HG02642 (cell line): ENCODE measurements at regions not wholly inside any gene's neighbourhood (a gene's known extent, or its start where the extent isn't known, plus 50 kb on each side); places are given as distances from the start of the nearest gene placed in this dataset.
"Not testable (repeated sequence)": the region's sequence is repeated elsewhere in the genome, so short reads cannot be mapped to it uniquely, and the experiment has no call there.

Experiments used
- ATAC-seq: cut with Tn5 transposase; IDR thresholded peaks from one replicate; pipeline ENCODE4 v1.9.1; 2021; ENCODE audit warnings: mild to moderate bottlenecking; ENCODE audit not compliant: unreplicated experiment, poor library complexity

DNA sequence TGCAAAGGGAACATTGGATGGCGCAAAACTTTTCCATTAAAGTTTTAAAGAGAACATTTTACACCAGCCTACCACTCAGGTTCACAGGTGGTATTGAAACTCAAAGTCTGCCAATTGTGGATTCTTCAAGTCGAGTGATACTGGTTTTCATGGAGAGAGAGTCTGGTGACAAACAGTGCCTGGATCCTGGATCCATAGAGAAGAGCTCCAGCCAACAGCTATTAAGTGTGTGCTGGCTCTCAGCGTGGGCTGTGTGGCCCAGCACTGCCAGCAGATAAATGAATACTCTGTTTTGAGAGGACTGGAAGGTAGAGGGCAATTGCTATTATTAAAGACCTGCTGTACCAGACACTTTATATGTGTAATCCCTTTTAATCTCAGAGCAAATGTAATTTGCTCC is 118.9 kb upstream of the SYT6 start:
- no peak for ATAC-seq

DNA sequence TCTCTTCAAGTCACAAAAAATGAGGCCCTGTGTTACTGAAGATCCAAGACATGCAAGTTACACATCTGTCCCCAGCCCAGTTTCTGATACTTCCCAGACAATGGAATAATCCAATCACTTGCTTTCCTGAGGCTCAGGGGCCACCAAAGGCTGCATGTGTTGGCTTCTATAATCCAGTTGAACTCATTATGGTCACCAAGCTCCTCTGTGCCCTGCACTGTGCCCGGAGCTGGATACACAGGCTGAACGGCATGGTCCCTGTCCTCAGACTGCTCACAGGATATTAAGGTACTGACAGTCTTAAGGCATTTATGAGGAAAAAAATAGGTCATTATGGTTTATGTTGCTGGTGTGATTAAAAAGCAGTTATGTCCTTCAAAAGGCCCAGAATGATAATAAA is 117.0 kb upstream of the SYT6 start:
- no peak for ATAC-seq

DNA sequence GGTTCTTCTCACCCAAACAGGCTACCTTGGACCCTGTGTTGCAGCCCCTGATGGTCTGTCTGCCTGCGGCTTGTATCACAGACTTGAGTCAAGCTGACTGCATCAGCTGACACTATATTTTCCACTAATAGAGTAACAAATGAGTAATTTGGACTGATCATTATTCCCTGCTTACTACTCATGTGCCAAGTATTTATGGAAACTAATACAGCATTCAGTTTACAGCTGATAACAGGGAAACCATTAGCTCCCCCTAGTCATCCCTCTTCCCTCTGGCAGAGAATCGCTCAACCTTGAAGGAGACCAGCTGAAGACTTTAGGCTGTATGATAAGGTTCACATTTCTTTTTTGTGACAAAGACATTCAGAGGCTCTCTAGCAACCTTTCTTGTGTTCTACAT is 116.6 kb upstream of the SYT6 start:
- no peak for ATAC-seq

DNA sequence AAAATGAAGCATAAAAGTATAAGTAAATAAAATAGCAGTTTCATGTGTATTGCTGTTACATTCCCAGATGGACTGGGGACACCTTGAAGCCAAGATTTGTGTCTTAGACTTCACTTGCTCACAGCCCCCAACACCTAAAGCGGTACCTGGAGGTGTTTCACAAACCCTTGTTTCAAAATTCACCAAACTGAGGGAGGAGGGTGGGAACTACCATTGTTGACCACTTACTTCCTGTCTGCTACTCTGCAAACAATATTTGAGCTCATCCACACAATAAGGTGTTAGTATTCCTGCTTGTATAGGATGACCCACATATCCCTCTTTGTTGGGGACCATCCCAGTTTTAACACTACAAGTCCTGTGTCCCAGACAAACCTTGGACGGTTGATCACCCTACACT is 115.9 kb upstream of the SYT6 start:
- no peak for ATAC-seq

DNA sequence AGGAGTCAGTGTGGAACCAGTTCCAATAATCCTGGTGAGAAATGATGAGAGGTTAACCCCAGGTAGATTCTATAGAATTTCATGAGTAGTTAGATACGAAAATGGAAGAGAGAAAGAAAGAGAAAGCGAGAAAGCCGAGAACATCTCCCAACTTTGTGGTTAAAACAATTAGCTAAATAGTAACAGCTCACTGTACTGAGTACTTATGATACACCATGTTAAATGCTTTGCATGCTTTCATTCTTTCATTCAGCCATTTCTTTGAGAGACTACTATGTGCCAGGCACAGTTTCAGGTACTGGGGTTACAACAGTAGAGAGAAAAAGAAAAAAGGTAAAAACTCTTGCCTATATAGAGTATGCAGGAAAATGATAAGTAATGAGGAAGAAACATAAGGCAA is 109.7 kb upstream of the SYT6 start:
- peak; percentile 91 for ATAC-seq

DNA sequence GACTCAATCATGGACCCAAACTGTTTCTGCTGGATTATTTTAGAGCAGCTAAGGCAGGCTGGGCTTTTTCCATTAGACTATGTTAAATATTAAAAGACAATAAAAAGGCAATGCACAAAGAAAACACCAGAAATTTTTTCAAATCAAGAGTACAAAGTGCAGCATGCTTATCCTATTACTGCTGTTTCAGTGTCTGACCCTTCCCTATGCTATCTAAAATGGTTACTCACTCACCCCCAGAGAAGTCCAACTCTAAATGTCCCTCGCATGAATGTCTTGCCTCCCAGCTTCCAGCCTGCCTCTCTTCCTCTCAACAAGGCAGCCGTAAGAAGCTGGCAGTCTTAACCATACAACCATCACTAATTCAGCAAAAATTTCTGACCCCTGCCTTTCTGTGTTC is 108.7 kb upstream of the SYT6 start:
- no peak for ATAC-seq

DNA sequence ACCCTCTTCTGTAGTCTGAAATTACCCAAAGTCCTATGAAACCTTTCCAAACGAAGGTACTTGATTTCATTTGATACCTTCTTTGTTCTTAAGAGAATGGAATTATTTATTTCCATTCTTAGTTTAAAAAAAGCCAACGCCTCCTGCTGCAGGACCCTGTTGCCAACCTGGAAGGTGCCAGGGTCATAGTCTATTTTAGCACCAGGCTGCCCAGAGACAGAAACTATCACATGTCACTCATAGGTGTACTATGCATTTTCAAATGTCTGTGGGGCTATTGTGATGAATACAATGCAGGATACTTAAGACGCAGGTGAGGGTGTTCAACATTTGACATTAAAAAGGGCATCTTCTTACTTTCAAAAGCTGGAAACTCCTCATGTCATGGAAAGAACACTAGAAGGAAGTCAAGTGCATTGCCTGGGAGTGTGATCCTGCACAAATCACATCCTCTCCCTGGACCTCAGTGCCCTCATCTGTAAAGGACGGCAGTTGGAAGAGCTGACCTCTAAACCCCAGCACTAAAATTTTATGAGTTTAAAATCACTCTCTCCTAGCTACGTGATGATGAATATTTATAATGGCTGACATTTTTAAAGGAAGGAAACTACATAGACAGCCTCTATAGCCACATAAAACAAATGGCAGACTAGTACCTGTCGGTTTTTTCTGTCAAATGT is 107.3 kb upstream of the SYT6 start:
- ATAC-seq: no peak

DNA sequence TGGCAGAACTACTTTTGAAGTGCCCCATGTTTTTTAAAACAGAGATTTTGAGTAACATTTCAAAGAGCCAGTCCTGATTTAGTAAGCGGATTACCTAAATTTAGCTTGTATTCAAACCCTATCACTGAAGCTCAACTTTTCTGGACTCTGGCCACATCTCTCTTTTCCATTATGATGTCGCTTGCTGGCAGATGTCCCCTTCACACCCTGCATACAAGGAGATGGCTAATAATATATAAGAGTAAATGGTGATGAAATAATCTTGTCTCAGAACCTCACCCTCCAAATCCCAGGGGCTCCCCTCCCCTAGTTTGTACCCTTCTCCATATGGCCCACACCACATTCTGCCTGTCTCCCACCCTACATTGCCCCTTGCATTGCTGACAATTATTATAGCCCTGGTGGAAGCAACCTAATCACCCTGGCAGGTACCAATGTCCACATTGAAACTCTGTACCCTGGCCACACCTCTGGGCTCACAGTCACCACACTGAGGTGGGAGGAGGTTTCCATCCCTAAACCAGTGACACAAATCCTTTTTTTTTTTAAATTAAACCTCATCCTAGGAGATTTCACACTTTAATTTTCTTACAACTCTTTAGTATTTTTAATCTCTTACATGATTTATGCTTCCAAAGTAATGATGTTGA is 106.0 kb upstream of the SYT6 start:
- no peak for ATAC-seq

DNA sequence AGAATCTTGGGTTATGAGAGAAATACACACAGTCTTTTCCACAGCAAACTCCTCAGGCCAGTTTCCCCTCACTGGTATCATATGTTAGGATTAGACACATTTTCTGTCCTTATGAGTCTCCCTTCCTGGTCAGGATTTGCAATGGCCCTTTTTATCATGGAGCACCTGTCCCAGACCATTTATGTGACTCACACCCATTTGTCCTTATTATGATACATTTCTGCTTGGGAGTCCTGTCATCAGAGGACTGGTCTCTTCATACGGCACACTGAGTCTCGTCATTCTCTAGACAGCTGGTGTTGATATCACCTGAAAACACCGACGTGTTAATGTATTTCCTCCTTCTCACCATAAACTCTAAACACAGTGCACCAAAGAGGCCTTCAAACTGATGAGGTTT is 105.0 kb upstream of the SYT6 start:
- no peak for ATAC-seq

DNA sequence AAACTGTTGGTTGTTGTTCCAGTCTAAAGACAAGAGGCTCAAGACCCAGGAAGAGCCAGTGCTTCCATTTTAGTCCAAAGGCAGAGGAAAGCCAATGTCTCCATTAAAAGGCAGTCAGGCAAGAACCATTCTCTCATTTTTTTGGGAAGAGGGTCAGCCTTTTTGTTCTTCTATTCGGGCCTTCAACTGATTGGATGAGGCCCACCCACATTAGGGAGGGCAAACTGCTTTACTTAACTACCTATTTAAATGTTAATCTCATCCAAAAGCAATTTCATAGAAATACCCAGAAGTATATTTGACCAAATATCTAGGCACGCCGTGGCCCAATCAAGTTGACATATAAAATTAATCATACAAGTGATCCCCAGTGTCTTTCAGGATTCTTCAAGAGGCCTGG is 104.4 kb upstream of the SYT6 start:
- no peak for ATAC-seq

DNA sequence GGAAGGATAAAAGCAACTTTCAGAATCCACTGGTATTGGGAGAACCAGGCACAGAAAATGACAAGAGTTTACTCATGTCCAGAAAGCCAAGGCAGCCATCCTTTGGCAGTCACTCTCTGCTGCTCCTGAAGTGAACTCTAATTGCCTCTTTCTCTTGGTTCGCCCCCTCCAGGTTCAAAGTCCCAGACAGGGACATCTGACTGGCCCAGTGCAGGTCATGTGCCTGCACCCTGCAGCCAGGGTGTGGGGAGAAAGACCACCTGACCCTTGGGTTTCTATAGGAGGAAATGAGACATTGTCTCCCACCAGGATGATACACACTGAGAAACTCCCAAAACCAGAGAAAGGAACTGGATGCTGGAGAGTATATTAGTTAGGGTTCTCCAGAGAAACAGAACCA is 103.9 kb upstream of the SYT6 start:
- ATAC-seq: no peak

DNA sequence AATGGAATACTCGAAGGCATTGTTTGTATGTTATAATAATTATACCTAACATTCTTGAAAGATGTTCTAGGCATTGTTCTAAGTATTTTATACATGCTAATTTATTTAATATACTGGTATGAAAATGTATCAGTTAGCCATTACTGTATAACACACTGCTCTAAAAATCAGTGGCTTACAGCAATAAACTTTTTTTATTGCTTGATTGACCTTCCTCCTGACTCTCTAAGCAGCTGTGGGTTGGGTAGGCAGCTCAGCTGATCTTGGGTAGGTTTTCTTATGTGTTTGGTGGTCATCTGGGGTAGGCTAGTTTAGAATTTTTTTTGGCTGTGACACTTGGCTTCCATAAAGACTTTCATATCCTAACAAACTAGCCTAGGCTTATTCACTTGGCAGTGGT is 100.2 kb upstream of the SYT6 start:
- no peak for ATAC-seq

DNA sequence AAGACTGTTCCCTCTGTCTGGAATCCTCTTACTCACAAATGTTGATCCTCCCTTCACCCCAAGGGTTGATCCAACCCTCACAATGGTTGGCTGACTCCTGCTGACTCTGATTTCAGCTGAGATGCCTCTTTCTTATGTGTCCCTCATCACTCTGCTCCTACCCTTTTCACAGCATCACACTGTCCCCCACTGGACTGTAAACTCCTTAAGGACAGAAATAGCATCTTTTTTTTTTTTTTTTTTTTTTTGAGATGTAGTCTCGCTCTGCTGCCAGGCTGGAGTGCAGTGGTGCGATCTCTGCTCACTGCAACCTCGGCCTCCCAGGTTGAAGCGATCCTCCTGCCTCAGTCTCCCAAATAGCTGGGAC is 97.9 kb upstream of the SYT6 start:
- no peak for ATAC-seq

DNA sequence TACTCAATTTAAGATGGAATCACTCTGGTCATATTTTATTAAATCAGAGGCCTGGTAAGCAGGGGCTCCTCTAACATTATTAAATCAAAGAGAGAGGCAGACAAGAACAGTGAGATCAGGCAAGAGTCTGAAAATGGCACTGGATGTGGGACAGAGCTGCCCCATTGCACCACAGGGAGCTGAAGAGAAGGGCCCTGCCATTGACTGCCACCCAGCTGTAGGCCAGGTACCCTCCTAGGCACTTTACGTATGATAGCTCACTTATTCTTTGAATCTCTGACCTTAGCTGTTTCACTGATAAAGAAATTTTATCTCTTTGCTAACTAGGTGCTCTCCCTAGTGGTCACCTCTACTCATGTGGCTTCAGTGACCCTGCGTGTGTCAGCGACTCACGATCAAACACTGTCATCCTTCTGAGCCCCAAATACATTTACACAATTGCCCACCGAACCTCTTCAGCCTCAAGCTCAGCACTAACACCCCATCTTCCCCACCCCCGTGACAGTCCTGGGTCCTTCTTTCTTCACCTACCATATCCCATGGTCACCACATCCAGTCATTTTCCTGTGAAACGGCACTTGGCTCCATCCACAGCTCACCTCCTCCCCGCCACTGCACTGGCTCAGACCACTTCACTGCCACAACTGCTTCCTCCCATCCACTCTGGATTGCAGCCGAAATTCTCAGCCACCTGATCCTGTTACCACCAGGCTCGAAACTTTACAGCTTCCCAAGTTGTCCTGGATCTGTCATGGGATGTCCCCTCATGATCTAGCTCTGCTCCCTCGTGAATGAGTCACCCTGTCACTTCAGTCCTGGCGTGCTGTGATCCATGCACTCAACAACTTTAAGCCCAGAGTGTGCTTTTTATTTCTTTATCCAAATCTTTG is 97.3 kb upstream of the SYT6 start:
- no peak for ATAC-seq

DNA sequence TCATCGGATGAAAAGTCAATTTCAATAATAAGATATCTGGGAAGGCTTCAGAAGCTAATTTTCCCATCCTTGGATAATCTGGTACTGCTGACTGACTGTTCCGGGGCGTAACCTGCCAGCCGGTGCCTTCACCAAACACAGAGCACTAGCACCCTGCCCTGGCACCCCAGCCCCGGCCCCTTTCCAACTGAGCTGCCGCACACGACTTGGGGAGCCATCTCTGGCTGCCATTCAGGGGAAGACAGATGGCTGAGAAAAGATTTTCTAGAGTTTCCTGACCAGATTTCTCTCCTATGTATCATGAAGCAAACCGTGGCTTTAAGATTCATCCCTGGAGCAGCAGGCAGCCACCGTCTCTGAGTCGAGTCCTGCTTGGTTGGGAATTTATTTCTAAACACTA is 96.0 kb upstream of the SYT6 start:
- ATAC-seq: no peak

DNA sequence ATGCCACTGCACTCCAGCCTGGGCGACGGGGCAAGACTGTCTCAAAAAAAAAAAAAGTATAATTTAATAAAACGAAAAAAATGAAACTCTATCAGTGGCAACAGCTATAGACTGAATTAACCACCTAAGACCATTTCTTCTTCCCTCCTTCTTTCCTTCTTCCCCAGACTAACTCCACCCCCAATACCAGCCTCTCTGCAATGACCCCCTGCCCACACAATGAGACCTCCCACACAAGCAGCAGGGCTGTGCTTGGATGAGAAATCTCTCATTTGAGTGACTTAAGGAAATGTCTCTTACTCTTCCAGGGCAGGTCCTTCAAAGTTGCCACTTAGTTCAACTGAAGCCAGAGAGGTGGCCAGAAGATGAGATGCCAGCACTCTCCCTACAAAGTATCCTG is 94.5 kb upstream of the SYT6 start:
- no peak for ATAC-seq

DNA sequence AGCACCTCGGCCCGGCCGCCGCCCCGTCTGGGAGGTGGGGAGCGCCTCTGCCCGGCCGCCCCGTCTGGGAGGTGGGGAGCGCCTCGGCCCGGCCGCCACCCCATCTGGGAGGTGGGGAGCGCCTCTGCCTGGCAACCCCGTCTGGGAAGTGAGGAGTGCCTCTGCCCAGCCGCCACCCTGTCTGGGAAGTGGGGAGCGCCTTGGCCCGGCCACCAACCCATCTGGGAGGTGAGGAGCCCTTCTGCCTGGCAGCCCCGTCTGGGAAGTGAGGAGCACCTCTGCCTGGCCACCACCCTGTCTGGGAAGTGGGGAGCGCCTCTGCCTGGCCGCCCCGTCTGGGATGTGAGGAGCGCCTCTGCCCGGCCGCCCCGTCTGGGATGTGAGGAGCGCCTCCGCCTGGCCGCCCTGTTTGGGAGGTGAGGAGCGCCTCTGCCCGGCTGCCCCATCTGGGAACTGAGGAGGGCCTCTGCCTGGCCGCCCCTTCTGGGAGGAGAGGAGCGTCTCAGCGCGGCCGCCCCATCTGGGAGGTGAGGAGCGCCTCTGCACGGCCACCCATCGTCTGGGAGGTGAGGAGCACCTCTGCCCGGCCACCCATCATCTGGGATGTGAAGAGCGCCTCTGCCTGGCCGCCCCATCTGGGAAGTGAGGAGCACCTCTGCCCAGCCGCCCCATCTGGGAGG is 89.0 kb upstream of the SYT6 start:
- ATAC-seq: not testable (repeated sequence)

DNA sequence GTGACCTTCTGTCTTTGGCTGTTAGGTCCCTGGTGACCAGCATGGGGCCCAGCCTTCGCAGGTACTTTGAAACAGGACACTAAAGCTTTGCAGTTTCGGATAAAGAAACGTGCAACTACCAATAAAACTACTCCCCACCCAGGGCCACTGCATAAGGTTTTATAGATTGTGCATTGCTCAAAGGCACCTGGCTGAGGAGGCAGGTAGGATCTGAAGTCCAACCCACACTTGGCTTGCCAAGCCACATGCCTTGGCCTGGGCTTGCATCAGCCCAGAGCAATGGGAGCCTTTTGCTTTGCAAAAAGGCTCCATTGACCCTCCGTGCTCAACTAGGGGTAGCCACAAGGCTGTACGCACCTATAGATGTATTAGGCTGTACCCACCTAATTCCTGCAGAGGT is 84.4 kb upstream of the SYT6 start:
- ATAC-seq: no peak

DNA sequence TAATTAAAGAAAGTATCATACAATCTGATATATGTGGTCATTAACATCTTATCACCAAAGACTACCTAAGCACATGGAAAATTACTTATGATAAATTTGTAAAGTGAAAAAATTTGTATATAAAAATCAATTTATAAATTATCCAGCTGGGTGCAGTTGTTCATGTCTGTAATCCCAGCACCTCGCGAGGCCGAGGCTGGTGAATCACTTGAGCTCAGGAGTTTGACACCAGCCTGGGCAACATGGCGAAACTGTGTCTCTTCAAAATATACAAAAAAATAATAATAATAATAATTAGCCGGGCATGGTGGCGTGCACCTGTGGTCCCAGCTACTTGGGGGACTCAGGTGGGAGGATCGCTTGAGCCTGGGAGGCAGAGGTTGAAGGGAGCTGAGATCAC is 82.8 kb upstream of the SYT6 start:
- no peak for ATAC-seq

DNA sequence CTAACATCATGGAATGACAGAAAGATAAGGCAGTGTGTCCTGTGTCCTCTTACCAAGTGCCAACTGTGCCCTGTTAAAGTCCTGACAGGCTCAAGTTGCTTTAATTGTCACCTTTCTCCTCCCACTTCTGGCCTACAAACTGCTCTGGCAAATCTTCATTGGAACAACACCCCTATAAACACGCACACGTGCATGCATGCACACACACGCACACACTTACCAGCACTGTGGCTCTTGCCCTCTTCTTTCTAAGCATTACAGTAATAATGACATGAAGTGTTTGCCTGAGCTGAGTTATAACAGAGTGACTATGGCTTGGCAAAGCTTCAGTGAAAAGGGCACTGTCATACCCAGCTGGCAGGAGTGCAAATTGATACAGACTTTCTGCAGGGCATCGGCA is 82.3 kb upstream of the SYT6 start:
- ATAC-seq: no peak

DNA sequence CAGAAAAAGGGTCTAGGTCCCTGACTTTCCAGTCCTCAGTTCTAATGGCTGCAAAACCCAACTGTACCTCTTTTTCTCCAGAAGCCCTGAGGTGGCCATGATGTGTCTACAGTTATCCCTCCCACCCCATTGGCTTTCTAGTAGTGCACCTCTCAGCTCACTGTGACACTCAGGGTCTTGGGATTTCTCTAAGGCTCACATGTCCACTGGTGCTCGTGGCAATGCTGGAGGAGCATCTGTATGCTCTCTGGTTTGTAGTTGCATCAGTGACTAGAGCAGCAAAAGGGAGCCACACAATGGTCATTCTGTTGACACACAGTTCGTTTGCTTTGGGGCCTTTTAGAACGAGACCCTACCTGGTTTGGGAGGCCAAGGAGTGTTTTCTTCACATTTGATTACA is 81.6 kb upstream of the SYT6 start:
- no peak for ATAC-seq
